22Rv1 (cell line): ENCODE measurements at regions not wholly inside any gene's neighbourhood (a gene's known extent, or its start where the extent isn't known, plus 50 kb on each side); places are given as distances from the start of the nearest gene placed in this dataset.

ENCODE experiments used
- ZFX ChIP-seq: fragments of 450-650 bp; IDR thresholded peaks from 2 replicates; pipeline ENCODE4 v1.6.1; 2017; ENCODE audit warnings: antibody characterized with exemption, borderline replicate concordance
- TF ChIP-seq, protein P1 (sequence below): fragments of 450-650 bp; IDR thresholded peaks from 2 replicates; pipeline ENCODE4 v1.5.1; 2017; ENCODE audit warnings: mild to moderate bottlenecking

DNA sequence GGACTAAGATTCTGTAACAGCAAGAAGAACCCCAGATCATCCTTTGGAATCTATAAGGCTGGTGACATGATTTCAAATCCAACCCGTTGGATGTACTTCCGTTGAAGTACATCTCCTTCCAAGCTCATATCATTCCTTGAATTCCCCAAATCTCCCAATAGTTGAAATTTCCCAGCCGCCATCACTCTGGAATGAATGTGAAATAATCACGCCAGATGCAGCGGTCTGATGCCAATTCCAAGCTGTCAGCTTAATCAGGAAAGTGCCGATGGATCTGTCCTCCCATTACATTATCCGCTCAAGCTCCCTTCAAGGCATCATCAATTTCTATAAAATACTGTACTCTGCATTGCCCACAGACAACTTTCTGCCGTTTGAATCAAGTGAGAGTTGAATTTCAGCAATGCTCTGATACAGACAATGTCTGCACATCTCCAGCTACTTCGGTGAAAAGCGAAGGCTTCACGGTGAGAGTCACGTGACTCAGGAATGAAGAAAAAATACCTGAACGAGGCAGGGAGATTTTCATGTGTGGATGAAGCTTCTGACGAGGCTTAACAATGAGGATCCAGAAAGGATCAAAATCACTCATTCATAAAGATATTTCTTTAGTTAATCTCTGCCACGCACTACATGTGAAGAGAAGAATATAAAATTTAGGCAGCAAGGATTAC is 663.9 kb downstream of the AJAP1 start:
- TF ChIP-seq, protein P1, sequence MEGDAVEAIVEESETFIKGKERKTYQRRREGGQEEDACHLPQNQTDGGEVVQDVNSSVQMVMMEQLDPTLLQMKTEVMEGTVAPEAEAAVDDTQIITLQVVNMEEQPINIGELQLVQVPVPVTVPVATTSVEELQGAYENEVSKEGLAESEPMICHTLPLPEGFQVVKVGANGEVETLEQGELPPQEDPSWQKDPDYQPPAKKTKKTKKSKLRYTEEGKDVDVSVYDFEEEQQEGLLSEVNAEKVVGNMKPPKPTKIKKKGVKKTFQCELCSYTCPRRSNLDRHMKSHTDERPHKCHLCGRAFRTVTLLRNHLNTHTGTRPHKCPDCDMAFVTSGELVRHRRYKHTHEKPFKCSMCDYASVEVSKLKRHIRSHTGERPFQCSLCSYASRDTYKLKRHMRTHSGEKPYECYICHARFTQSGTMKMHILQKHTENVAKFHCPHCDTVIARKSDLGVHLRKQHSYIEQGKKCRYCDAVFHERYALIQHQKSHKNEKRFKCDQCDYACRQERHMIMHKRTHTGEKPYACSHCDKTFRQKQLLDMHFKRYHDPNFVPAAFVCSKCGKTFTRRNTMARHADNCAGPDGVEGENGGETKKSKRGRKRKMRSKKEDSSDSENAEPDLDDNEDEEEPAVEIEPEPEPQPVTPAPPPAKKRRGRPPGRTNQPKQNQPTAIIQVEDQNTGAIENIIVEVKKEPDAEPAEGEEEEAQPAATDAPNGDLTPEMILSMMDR = no peak
- no peak for TF ChIP-seq ZFX
